Epidermal melanocyte (primary cell): ENCODE measurements at regions not wholly inside any gene's neighbourhood (a gene's known extent, or its start where the extent isn't known, plus 50 kb on each side); places are given as distances from the start of the nearest gene placed in this dataset.
"Not testable (repeated sequence)": the region's sequence is repeated elsewhere in the genome, so short reads cannot be mapped to it uniquely, and the experiment has no call there.

Experiments used
- DNase-seq: peaks from one replicate; pipeline ENCODE4 v3.0.0; 2011; ENCODE audit warnings: low spot score; ENCODE audit not compliant: insufficient read length

GRCh38 chr5:82511134-82511533 is 233.0 kb upstream of the RPS23 start:
- no peak for DNase-seq

- DNase-seq = no peak
These were observed 231.6 kb upstream of the RPS23 start for GRCh38 chr5:82509762-82510161.

GRCh38 chr5:82506390-82506789 is 228.2 kb upstream of the RPS23 start:
- not testable (repeated sequence) for DNase-seq

- no peak for DNase-seq
These were observed 221.6 kb upstream of the RPS23 start for GRCh38 chr5:82499725-82500244.

- DNase-seq = no peak
These were observed 219.1 kb upstream of the RPS23 start for GRCh38 chr5:82497242-82497641.

GRCh38 chr5:82494942-82495341 is 216.8 kb upstream of the RPS23 start:
- DNase-seq = no peak

GRCh38 chr5:82493221-82493620 is 215.1 kb upstream of the RPS23 start:
- DNase-seq = no peak

- no peak for DNase-seq
These were observed 213.2 kb upstream of the RPS23 start for GRCh38 chr5:82491397-82491796.

GRCh38 chr5:82489683-82490082 is 211.5 kb upstream of the RPS23 start:
- DNase-seq = no peak

- no peak for DNase-seq
These were observed 209.0 kb upstream of the RPS23 start for GRCh38 chr5:82487131-82487530.

GRCh38 chr5:82480331-82480730 is 202.2 kb upstream of the RPS23 start:
- no peak for DNase-seq

- no peak for DNase-seq
These were observed 198.0 kb upstream of the RPS23 start for GRCh38 chr5:82476155-82476554.

- DNase-seq = no peak
These were observed 195.1 kb upstream of the RPS23 start for GRCh38 chr5:82473262-82473661.

- DNase-seq = no peak
These were observed 192.2 kb upstream of the RPS23 start for GRCh38 chr5:82470185-82470994.

- DNase-seq = no peak
These were observed 188.9 kb upstream of the RPS23 start for GRCh38 chr5:82466986-82467561.

- DNase-seq = no peak
These were observed 187.1 kb upstream of the RPS23 start for GRCh38 chr5:82465235-82465634.

GRCh38 chr5:82459626-82460025 is 181.5 kb upstream of the RPS23 start:
- no peak for DNase-seq

- not testable (repeated sequence) for DNase-seq
These were observed 177.2 kb upstream of the RPS23 start for GRCh38 chr5:82455317-82455716.

- DNase-seq = no peak
These were observed 170.2 kb upstream of the RPS23 start for GRCh38 chr5:82448374-82448773.

GRCh38 chr5:82447913-82448312 is 169.8 kb upstream of the RPS23 start:
- no peak for DNase-seq

GRCh38 chr5:82446809-82447208 is 168.7 kb upstream of the RPS23 start:
- no peak for DNase-seq

- no peak for DNase-seq
These were observed 167.7 kb upstream of the RPS23 start for GRCh38 chr5:82445726-82446335.
